Left lung (tissue), 4 donors: ENCODE measurements at regions not wholly inside any gene's neighbourhood (a gene's known extent, or its start where the extent isn't known, plus 50 kb on each side); places are given as distances from the start of the nearest gene placed in this dataset.
"Not testable (repeated sequence)": the region's sequence is repeated elsewhere in the genome, so short reads cannot be mapped to it uniquely, and the experiment has no call there.

Source experiments
- ATAC-seq: fragments of 200-7000 bp; cut with Tn5 transposase; one replicate; pipeline ENCODE4 v1.9.1; 2020; ENCODE audit warnings: moderate library complexity
- DNase-seq, 4 donors: peaks; one replicate each; pipeline ENCODE4 v3.0.0-alpha.2; 2013 to 2020
- H3K27ac ChIP-seq, 2 donors: fragments of 200-600 bp; sonication (generic) in 1 of 2; one replicate each; pipeline versions ENCODE4 v1.5.0 to v1.8.0; 2020 to 2021
- H3K27me3 ChIP-seq, 2 donors: fragments of 200-600 bp; sonication (generic) in 1 of 2; one replicate each; pipeline versions ENCODE4 v1.5.0 to v1.8.0; 2020 to 2021
- H3K36me3 ChIP-seq, 2 donors: fragments of 200-600 bp; sonication (generic) in 1 of 2; one replicate each; pipeline versions ENCODE4 v1.5.0 to v1.8.0; 2020 to 2021
- H3K4me1 ChIP-seq, 2 donors: fragments of 200-600 bp; one replicate each; pipeline ENCODE4 v1.8.0; 2021
- H3K4me3 ChIP-seq, 2 donors: fragments of 200-600 bp; sonication (generic) in 1 of 2; one replicate each; pipeline versions ENCODE4 v1.5.0 to v1.8.0; 2020 to 2021; ENCODE audit warnings: mild to moderate bottlenecking in 1 of 2
- H3K9me3 ChIP-seq, 2 donors: fragments of 200-600 bp; sonication (generic) in 1 of 2; one replicate each; pipeline versions ENCODE4 v1.5.0 to v1.8.0; 2020 to 2021
- CTCF ChIP-seq, 2 donors: fragments of 200-600 bp; sonication (generic) in 1 of 2; IDR thresholded peaks; one replicate each; pipeline versions ENCODE4 v1.5.0 to v1.8.0; 2021; ENCODE audit warnings: antibody characterized with exemption in 2 of 2
- intact Hi-C, 2 donors: fragments of 100-400 bp; cut with DNase I; formaldehyde crosslinking; loops; one replicate each; pipeline versions ENCODE4 v1.11.2 to v1.14.2; 2022
- donor health status: DM: no; HTN: yes; CAD: no.
- donor health status: DM: no; HTN: no; CAD: no.

- Histone ChIP-seq H3K4me1 (no peaks in the 10 kb centered on the region), H3K36me3 (no peaks in the 10 kb centered on the region), H3K4me3 (no peak overlapping the region), H3K27ac (peak overlapping the region in 1 of 2 donors; percentile 49), H3K9me3 (peaks cover 0 to 4% of the 10 kb centered on the region in 2 donors), H3K27me3 (no peaks in the 10 kb centered on the region)
- intact Hi-C loops = no loop called here
- ATAC-seq (no peak), DNase-seq (peak in 2 of 4 donors; percentile 39 to 65)
- no peak for TF ChIP-seq CTCF (IDR thresholded peaks at IDR 0.05)
These were observed 200.0 kb upstream of the CBLB start for GRCh38 chr3:106068795-106069194.

- TF ChIP-seq CTCF (IDR thresholded peaks at IDR 0.05) = no peak
- Histone ChIP-seq H3K36me3 (no peaks in the 10 kb centered on the region), H3K27ac (no peak overlapping the region), H3K9me3 (no peaks in the 10 kb centered on the region), H3K27me3 (no peaks in the 10 kb centered on the region), H3K4me1 (no peaks in the 10 kb centered on the region), H3K4me3 (no peak overlapping the region)
- intact Hi-C loops = no loop called here
- DNase-seq = no peak
- ATAC-seq = no peak
These were observed 201.4 kb upstream of the CBLB start for GRCh38 chr3:106070187-106070586.

GRCh38 chr3:106071306-106071705 is 202.5 kb upstream of the CBLB start:
- Histone ChIP-seq H3K4me3 (no peak overlapping the region), H3K9me3 (no peaks in the 10 kb centered on the region), H3K27me3 (no peaks in the 10 kb centered on the region), H3K4me1 (no peaks in the 10 kb centered on the region), H3K27ac (no peak overlapping the region), H3K36me3 (no peaks in the 10 kb centered on the region)
- DNase-seq (no peak), ATAC-seq (no peak)
- no peak for TF ChIP-seq CTCF (IDR thresholded peaks at IDR 0.05)
- intact Hi-C loops = no loop called here

- H3K27me3 ChIP-seq, H3K4me3 ChIP-seq, H3K36me3 ChIP-seq, ATAC-seq, DNase-seq, H3K27ac ChIP-seq, H3K4me1 ChIP-seq, H3K9me3 ChIP-seq, intact Hi-C loops: not testable (repeated sequence)
These were observed 203.8 kb upstream of the CBLB start for GRCh38 chr3:106072596-106072995.

- H3K27me3 ChIP-seq, H3K4me3 ChIP-seq, intact Hi-C loops, H3K4me1 ChIP-seq, ATAC-seq, H3K27ac ChIP-seq, H3K9me3 ChIP-seq, H3K36me3 ChIP-seq: not testable (repeated sequence)
- DNase-seq = peak in 1 of 4 donors; percentile 9
These were observed 205.0 kb upstream of the CBLB start for GRCh38 chr3:106073806-106074205.

- not testable (repeated sequence) for ATAC-seq, H3K36me3 ChIP-seq, H3K4me1 ChIP-seq
These were observed 206.9 kb upstream of the CBLB start for GRCh38 chr3:106075731-106076130.

GRCh38 chr3:106078635-106079034 is 209.8 kb upstream of the CBLB start:
- Histone ChIP-seq H3K36me3 (no peaks in the 10 kb centered on the region), H3K9me3 (no peaks in the 10 kb centered on the region), H3K27ac (no peak overlapping the region), H3K27me3 (no peaks in the 10 kb centered on the region), H3K4me1 (no peaks in the 10 kb centered on the region), H3K4me3 (no peak overlapping the region)
- no peak for DNase-seq
- no peak for ATAC-seq
- intact Hi-C loops = no loop called here
- no peak for TF ChIP-seq CTCF (IDR thresholded peaks at IDR 0.05)

More at GRCh38 chr3:106075731-106076130, 206.9 kb upstream of the CBLB start:
- H3K27ac ChIP-seq, DNase-seq, H3K27me3 ChIP-seq, intact Hi-C loops, H3K4me3 ChIP-seq, H3K9me3 ChIP-seq: not testable (repeated sequence)
